ENCODE measurements at regions not wholly inside any gene's neighbourhood (a gene's known extent, or its start where the extent isn't known, plus 50 kb on each side); places are given as distances from the start of the nearest gene placed in this dataset.

GRCh38 chr2:12315224-12315623 is 401.5 kb upstream of the TRIB2 start:
- TF ChIP-seq GATA2 (IDR thresholded peaks at IDR 0.05; ENCODE audit: low read depth, low read length) (no peak), GATA3 (IDR thresholded peaks at IDR 0.05; ENCODE audit: low read depth, low read length) (no peak)

All from SH-SY5Y (cell line).